ENCODE measurements at regions not wholly inside any gene's neighbourhood (a gene's known extent, or its start where the extent isn't known, plus 50 kb on each side); places are given as distances from the start of the nearest gene placed in this dataset.
"Not testable (repeated sequence)": the region's sequence is repeated elsewhere in the genome, so short reads cannot be mapped to it uniquely, and the experiment has no call there.

- H3K27ac ChIP-seq, result no peak overlapping the region
- DNase-seq, result no peak
- no peaks in the 10 kb centered on the region for H3K9me3 ChIP-seq
- no peaks in the 10 kb centered on the region for H3K27me3 ChIP-seq
- intact Hi-C loops (cut with DNase I), result no loop called here
- no peak overlapping the region for H3K4me3 ChIP-seq
- H3K36me3 ChIP-seq, result no peaks in the 10 kb centered on the region
- no peaks in the 10 kb centered on the region for H3K4me1 ChIP-seq
- WGBS, 2 donors, result 33 to 43% methylated on average over 1 of the region's 1 CpG
- TF ChIP-seq POLR2AphosphoS5 (IDR thresholded peaks at IDR 0.05) (no peak), CTCF (IDR thresholded peaks at IDR 0.05) (no peak), EP300 (IDR thresholded peaks at IDR 0.05) (no peak), POLR2A (IDR thresholded peaks at IDR 0.05) (no peak)
Observed at GRCh38 chr4:72661830-72662229, 92.8 kb upstream of the ADAMTS3 start.

- intact Hi-C loops (cut with DNase I), result no loop called here
- Histone ChIP-seq H3K4me1 (no peaks in the 10 kb centered on the region), H3K36me3 (no peaks in the 10 kb centered on the region), H3K9me3 (peaks cover 0 to 5% (median under 1%) of the 10 kb centered on the region in 4 donors), H3K4me3 (no peak overlapping the region), H3K27ac (no peak overlapping the region), H3K27me3 (no peaks in the 10 kb centered on the region)
- no peak for DNase-seq
- 90 to 92% methylated on average over 2 of the region's 2 CpGs for WGBS, 2 donors
- TF ChIP-seq CTCF (IDR thresholded peaks at IDR 0.05) (no peak), EP300 (IDR thresholded peaks at IDR 0.05) (no peak), POLR2A (IDR thresholded peaks at IDR 0.05) (no peak), POLR2AphosphoS5 (IDR thresholded peaks at IDR 0.05) (no peak)
Observed at GRCh38 chr4:72641611-72642010, 72.6 kb upstream of the ADAMTS3 start.

GRCh38 chr4:72636866-72637265 is 67.8 kb upstream of the ADAMTS3 start:
- WGBS, 2 donors, result 91 to 92% methylated on average over 10 of the region's 10 CpGs
- H3K9me3 ChIP-seq; H3K27me3 ChIP-seq; H3K36me3 ChIP-seq; intact Hi-C loops (cut with DNase I); DNase-seq; H3K4me3 ChIP-seq; H3K27ac ChIP-seq; H3K4me1 ChIP-seq: not testable (repeated sequence)

GRCh38 chr4:72635931-72636330 is 66.9 kb upstream of the ADAMTS3 start:
- H3K36me3 ChIP-seq; H3K4me1 ChIP-seq; H3K27ac ChIP-seq; H3K9me3 ChIP-seq; DNase-seq; H3K4me3 ChIP-seq; intact Hi-C loops (cut with DNase I); H3K27me3 ChIP-seq: not testable (repeated sequence)
- 83 to 90% methylated on average over 6 of the region's 6 CpGs for WGBS, 2 donors

GRCh38 chr4:72632253-72632652 is 63.2 kb upstream of the ADAMTS3 start:
- H3K4me3 ChIP-seq; DNase-seq; H3K36me3 ChIP-seq; H3K4me1 ChIP-seq; H3K9me3 ChIP-seq; intact Hi-C loops (cut with DNase I); H3K27ac ChIP-seq; H3K27me3 ChIP-seq: not testable (repeated sequence)
- 78 to 82% methylated on average over 7 of the region's 7 CpGs for WGBS, 2 donors

- no peak overlapping the region for H3K4me3 ChIP-seq
- H3K27ac ChIP-seq, result no peak overlapping the region
- no peaks in the 10 kb centered on the region for H3K4me1 ChIP-seq
- intact Hi-C loops (cut with DNase I), result no loop called here
- H3K27me3 ChIP-seq, result no peaks in the 10 kb centered on the region
- WGBS, 2 donors, result 87 to 92% methylated on average over 1 of the region's 1 CpG
- DNase-seq, result peak; percentile 67
- TF ChIP-seq EP300 (IDR thresholded peaks at IDR 0.05), result no peak
- peaks cover 0 to under 1% (median 0%) of the 10 kb centered on the region in 4 donors for H3K9me3 ChIP-seq
- H3K36me3 ChIP-seq, result no peaks in the 10 kb centered on the region
Observed at GRCh38 chr4:72631296-72631695, 62.3 kb upstream of the ADAMTS3 start.

- no peak for DNase-seq
- Histone ChIP-seq H3K9me3 (no peaks in the 10 kb centered on the region), H3K27me3 (no peaks in the 10 kb centered on the region), H3K4me1 (no peaks in the 10 kb centered on the region), H3K4me3 (no peak overlapping the region), H3K36me3 (no peaks in the 10 kb centered on the region), H3K27ac (no peak overlapping the region)
- intact Hi-C loops (cut with DNase I), result no loop called here
- 88 to 92% methylated on average over 1 of the region's 1 CpG for WGBS, 2 donors
- TF ChIP-seq EP300 (IDR thresholded peaks at IDR 0.05) (no peak), POLR2AphosphoS5 (IDR thresholded peaks at IDR 0.05) (no peak), CTCF (IDR thresholded peaks at IDR 0.05) (no peak), POLR2A (IDR thresholded peaks at IDR 0.05) (no peak)
Observed at GRCh38 chr4:72629540-72629939, 60.5 kb upstream of the ADAMTS3 start.

All from sigmoid colon (tissue), 6 donors.